ENCODE measurements at regions not wholly inside any gene's neighbourhood (a gene's known extent, or its start where the extent isn't known, plus 50 kb on each side); places are given as distances from the start of the nearest gene placed in this dataset.

DNA sequence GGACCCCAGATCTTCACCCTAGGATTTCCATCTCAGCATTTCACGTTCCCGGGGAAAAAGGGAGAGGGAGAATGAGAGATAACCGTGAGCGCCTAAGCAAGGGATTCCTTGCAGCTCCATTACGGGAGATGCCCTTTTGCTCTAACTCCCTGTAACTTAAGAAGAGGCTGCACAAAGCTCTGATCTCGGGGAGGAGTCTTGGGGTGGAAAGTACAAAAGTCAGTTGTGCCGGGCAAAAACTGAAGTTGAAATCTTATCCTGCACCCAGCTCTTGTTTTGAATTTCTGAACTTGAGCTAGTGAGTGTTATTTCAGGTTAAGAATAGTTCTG lies 256.4 kb upstream of the SOX21 start:
- no peak for DNase-seq
- no peak for TF ChIP-seq GATA1 (IDR thresholded peaks at IDR 0.05; ENCODE audit: low read depth, low read length)

DNA sequence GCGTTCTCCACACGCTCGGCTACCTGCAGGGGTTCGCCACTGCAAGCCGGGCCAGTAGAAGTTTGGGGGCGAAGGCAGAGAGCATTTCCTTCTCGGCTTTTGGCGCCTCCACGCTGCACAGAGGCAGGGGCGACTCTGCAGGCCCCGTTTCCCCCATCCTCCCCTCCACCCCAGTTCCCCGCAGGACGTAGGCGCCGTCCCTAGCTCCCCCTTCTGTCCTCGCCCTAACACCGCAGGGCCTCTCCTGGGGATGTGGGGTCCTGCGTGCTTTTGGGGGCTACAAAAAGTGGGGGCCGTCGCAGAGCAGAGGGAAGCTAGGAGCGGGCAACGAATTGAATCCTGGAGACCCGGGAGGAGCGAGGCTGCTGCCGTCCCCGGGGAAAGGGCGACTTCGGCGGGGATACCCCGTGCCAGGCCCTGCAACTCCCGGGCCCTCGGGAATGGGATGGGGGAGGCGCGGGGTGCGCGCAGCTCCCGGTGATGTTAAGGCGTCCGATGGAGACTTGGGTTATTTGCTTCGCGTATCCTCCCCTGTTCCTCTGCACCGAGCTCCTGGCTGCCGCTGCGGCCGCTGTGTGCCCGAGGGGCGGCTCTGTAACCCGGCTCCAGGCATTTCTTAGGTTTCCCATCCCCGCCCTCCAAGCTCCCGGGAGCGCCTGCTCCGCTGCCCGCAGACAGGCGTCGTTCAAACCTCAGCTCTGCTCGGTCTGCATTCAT lies 255.9 kb upstream of the SOX21 start:
- DNase-seq = no peak
- TF ChIP-seq GATA1 (IDR thresholded peaks at IDR 0.05; ENCODE audit: low read depth, low read length) (no peak), POLR2A (IDR thresholded peaks at IDR 0.05; ENCODE audit: low read length) (no peak)

DNA sequence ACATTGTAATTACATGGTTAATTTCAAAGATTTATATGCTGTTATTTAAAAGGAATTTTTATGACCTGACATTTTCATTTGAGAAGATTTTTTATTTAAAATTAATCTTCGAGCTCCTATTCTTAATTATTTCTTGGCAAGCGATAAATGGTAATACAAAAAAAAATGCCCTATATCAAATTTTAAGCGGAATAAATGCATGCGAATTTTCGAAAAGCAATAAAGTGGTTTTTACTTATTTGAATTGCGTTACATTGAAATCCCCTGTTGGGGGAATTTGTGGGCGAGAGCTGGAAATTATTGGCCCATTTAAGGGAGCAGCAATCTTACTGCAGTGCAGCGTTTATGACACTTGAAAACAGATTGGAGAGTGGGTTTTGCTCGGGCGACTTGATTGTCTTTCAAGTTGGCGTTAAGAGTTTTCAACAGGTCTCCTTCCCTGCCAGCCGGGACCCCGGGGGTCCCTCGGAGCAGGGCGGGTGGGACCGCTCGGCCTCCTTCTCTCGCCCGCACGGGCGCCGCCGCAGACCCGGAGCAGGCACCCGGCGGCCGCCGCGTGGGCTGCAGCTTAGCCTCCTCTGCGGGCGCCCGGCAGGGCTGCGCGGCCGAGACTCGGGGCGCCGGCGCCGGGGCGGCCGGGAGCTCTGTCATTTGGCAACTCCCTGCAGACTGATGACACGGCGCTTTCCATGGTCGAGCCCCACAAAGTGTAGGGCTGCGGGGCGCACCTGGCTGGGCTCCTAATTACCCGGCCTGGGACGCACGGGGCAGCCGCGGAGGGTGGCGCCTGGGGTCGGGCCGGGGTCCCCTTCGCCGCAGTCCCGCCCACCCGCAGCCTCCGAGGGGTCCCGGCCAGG lies 255.1 kb upstream of the SOX21 start:
- no peak for TF ChIP-seq POLR2A (IDR thresholded peaks at IDR 0.05; ENCODE audit: low read length)
- no peak for TF ChIP-seq GATA1 (IDR thresholded peaks at IDR 0.05; ENCODE audit: low read depth, low read length)
- peak; percentile 38 to 43 for DNase-seq

DNA sequence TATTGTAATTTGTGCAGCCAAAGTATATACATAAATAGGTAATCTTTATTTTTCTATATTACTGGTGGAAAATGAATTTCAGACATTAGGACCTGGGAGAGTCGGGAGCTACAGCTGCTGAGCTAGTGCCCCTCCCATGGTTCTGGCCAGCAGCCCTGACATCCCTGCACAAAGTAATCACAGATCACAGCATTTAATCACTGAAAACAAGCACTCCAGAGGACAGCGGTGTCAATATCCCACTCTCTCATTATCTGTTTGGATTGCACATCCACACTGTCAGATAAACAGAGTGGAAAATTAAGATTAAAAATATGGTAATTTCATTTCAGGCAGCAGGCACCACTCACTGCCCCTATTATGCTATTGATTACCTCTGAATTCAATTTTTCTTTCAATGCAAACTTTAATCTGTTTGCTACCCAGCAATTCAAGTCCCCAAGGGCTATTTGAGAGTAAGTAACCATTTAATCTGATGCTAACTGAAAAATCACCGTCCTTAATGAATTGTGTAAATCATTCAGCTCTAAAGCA lies 254.1 kb upstream of the SOX21 start:
- no peak for TF ChIP-seq POLR2A (IDR thresholded peaks at IDR 0.05; ENCODE audit: low read length)
- TF ChIP-seq GATA1 (IDR thresholded peaks at IDR 0.05; ENCODE audit: low read depth, low read length) = no peak

DNA sequence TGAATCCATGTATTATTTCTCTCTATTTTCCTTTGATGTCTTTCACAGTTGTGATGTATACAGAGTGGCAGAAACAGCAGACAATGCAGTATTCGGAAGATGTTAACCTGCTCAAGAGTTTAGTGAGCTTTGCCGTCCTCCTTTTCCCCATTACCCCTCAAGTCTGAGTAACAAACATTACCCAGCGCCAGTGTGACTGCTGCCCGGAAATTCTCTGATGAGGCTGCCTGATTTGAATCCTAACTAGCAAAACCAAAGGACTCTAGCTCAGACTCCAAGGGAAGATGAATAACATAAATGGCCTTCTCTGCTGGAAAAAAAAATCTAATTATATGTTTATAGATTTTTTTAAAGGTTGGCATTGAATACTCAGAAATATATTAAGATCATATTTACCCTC lies 247.3 kb upstream of the SOX21 start:
- no peak for DNase-seq
- TF ChIP-seq POLR2A (IDR thresholded peaks at IDR 0.05; ENCODE audit: low read length) (no peak), GATA1 (IDR thresholded peaks at IDR 0.05; ENCODE audit: low read depth, low read length) (no peak)

More for the DNA sequence above, 254.1 kb upstream of the SOX21 start:
- DNase-seq = peak in 1 of 2 experiments; percentile 5

DNA sequence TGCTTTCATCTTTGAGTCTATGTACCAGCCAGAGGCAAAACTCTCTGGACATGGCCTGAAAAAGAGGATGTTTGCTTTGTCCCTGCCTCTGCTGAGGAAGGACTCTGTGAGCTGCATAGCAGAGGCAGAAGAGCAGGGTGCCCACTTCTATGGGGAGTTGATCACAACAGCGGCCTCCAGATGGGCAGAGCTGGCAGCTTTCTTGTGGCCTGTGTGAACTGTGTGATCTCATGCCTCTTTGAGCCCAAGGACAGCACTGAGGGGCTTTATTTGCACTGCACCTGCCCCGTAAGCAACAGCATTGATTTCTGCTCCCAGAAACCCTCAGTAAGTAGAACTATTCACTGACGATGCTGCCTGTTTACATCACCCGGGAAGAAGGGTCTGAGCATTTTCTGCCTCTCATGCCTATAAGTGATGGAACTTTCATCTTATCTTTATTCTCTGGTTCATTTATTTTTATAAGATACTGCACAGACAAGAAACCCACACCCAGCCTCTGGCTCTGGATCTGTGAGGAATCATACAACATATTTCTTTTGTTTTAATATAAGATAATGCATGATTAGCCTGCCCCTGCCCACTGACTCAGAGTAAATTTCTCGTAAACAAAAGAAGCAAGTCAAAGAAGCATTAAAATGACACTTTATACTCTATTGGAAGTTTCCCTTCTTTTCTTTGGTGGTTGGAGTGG lies 244.2 kb upstream of the SOX21 start:
- TF ChIP-seq POLR2A (IDR thresholded peaks at IDR 0.05; ENCODE audit: low read length) = no peak
- no peak for DNase-seq

DNA sequence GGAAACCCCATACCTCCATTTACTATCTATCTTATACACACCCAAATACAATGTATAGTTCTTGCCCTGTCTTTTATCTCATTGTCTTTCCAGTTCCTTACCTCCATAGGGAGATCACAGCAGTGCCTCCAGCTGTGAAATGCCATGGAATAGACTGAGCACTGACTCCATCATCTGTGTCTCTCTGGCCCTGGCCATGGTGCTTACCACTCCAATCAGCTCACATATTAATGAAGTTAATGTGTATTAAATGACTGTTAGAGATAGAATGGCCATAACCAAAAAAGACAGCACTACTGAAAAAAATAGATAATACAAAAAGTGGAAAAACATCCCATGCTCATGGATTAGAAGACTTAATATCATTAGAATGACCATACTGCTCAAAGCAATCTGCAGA lies 240.4 kb upstream of the SOX21 start:
- TF ChIP-seq POLR2A (IDR thresholded peaks at IDR 0.05; ENCODE audit: low read length) (no peak), GATA1 (IDR thresholded peaks at IDR 0.05; ENCODE audit: low read depth, low read length) (no peak)
- no peak for DNase-seq

DNA sequence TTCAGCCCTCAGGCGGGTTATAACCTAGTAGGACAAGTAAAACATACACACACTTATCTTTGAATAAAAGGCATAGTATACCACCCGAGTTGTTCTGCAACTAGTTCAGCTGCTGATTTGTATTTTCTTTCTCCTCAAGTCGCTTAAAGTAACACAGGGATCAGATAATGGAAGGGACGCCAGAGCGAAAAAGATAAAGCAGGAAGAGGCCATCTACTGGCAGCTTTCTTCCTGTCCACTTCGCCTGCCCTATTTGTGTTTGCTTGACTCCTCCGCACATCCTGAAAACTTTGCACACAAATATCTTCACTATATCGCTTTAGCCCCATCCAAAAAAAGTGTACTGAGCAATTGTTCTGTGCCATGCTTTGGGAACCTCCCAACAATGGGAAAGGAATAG lies 238.0 kb upstream of the SOX21 start:
- DNase-seq = peak in 1 of 2 experiments; percentile 7
- no peak for TF ChIP-seq GATA1 (IDR thresholded peaks at IDR 0.05; ENCODE audit: low read depth, low read length)
- no peak for TF ChIP-seq POLR2A (IDR thresholded peaks at IDR 0.05; ENCODE audit: low read length)

DNA sequence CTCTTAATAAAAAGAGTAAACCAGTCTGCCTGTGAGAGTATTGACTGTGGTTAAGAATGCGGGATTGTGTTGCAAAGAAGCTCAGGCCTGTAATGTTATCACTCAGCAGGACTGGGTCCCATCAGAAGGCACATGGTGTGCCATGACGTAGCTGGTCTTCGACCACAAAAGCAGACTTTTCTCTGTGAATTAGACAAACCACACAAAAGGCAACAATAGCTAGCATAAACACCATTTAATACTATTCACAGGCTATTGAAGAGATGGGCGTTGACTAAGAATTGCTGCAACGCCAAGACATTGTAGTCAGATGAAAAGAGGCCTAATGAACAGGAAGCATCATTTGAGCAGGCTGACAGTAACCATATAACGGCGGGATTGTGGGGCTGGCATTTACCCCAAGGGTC lies 235.6 kb upstream of the SOX21 start:
- TF ChIP-seq POLR2A (IDR thresholded peaks at IDR 0.05; ENCODE audit: low read length) (no peak), GATA1 (IDR thresholded peaks at IDR 0.05; ENCODE audit: low read depth, low read length) (no peak)
- no peak for DNase-seq

DNA sequence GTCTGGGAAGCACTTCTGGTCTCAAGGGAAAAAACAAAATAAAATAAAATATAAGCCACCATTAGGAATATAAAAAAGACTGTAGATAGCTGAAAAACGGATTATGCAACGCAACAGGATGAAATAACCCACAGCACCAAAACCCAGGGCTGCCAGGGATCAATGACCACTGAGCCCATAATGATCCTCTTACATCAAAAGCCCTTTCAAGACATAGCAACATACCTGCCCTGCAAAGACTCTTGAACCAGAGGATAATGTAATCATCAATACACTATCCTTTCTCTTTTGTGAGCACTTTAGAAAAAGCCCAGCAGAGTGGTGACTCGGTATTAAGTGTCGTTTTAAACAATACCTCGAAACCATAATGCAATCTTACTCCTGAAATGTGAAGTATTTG lies 235.0 kb upstream of the SOX21 start:
- DNase-seq = no peak

DNA sequence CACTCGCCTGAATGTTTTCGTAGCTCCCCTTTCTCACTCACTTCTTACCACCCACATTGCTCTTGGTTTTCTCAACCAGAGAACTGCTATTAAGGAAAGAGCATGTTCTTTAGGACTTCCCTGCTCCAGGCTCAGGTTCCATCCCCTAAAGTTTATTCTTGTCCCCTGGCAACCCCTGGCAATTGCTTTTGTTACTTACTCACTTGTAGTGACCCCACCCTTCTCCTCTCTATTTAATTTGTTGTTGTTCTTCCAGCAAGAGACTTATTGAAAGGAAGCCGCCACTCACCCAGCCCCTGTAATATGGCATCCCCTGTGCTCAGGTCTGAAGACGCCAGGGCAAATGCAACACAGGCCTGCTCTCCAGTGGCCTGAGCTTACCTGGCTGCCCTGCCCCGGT lies 233.7 kb upstream of the SOX21 start:
- TF ChIP-seq GATA1 (IDR thresholded peaks at IDR 0.05; ENCODE audit: low read depth, low read length) (no peak), POLR2A (IDR thresholded peaks at IDR 0.05; ENCODE audit: low read length) (no peak)
- no peak for DNase-seq

More for the DNA sequence above, 235.0 kb upstream of the SOX21 start:
- TF ChIP-seq GATA1 (IDR thresholded peaks at IDR 0.05; ENCODE audit: low read depth, low read length) (no peak), POLR2A (IDR thresholded peaks at IDR 0.05; ENCODE audit: low read length) (no peak)

DNA sequence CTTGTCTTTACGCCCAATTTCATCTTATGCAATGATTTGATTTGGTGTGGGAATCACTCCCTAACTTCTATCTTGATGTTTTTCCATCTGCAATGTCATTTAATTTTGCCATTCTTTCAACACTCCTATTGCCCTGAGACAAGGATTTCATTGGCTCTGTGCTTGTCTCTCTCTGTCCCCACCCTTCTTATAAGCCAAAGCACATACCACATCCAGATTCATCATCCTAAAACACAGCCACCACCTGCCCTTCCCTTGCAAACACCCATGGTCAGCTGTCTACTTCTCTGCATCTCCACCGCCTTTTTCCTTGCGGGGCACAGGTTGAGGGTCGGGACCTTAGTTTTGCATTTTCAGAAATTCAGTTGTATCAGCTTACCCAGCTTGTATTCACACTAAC lies 225.8 kb upstream of the SOX21 start:
- no peak for DNase-seq
- no peak for TF ChIP-seq GATA1 (IDR thresholded peaks at IDR 0.05; ENCODE audit: low read depth, low read length)
- TF ChIP-seq POLR2A (IDR thresholded peaks at IDR 0.05; ENCODE audit: low read length) = no peak

DNA sequence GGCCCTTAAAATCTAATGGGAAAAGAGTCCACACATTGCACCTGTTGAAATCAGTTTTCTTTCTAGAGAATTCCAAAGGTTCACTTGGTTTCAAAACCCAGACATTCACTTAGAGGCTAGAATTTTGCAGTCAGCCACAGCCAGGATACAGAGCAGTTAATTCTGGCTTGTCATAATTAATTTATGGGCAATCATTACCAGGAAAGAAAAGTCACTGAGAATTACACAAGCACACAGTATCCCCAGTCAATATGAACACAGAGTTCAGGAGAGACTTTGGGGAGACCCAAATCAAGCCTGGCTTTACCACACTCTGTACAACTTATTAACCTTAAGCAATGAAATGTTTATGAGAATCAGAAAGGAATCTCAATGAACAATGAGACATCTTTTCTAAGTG lies 224.3 kb upstream of the SOX21 start:
- DNase-seq = no peak
- TF ChIP-seq POLR2A (IDR thresholded peaks at IDR 0.05; ENCODE audit: low read length) = no peak
- TF ChIP-seq GATA1 (IDR thresholded peaks at IDR 0.05; ENCODE audit: low read depth, low read length) = no peak

DNA sequence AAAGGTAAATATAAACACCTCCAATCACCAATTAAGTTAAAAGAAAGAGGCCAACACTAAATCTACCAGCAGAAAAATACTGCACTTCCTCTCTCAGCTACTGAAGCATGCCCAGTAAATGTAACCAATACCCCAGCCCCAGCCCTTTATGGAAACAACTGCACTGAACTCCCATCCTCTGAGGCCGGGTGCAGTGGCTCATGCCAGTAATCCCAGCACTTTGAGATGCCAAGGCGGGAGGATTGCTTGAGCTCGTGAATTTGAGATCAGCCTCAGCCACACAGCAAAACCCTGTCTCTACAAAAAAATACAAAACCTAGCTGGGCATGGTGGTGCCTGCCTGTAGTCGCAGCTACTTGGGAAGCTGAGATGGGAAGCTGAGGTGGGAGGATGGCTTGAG lies 221.6 kb upstream of the SOX21 start:
- no peak for DNase-seq
- TF ChIP-seq POLR2A (IDR thresholded peaks at IDR 0.05; ENCODE audit: low read length) (no peak), GATA1 (IDR thresholded peaks at IDR 0.05; ENCODE audit: low read depth, low read length) (no peak)
